Vagina (tissue), 2 donors: ENCODE measurements at regions not wholly inside any gene's neighbourhood (a gene's known extent, or its start where the extent isn't known, plus 50 kb on each side); places are given as distances from the start of the nearest gene placed in this dataset.

Experiments used
- POLR2A ChIP-seq, 2 donors: fragments of 450-650 bp; IDR thresholded peaks; one replicate each; pipeline ENCODE4 v1.6.1; 2017; ENCODE audit warnings: antibody characterized with exemption in 2 of 2, mild to moderate bottlenecking in 2 of 2, moderate library complexity in 2 of 2
- TF ChIP-seq, protein P1 (sequence below), 3 experiments: fragments of 450-650 bp in 2 of 3; fragments of 200-600 bp in 1 of 3; sonication (generic) in 1 of 3; IDR thresholded peaks; one replicate each; pipeline ENCODE4 v1.5.1; 2017 to 2019; ENCODE audit warnings: antibody characterized with exemption in 3 of 3, mild to moderate bottlenecking in 2 of 3, moderate library complexity in 2 of 3

DNA sequence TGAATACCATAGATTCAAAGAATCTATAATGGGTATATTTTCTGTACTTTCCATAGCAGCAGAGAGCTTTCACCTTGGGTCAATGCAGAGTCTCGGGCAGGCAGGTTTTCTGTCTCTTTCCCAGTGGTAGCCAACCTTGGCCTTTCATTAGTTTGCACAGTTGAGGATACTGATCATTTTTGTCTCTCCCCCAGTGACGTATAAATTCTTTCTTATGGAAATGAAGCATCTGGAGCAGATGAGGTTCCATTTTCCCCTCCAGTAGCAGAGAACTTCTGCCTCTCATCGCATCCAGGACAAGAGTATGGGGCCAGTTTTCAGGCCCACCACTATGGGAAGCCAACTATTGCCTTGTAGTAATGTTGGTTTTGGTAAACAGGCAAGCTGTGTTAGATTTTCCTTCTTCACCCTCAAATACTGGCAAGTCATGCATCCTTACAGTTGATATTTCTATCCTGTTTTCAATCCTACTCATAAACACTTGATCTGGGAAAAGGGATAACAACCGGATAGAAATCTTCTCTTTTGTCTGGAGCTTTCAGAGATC, 845.2 kb upstream of the CDH18 start:
- TF ChIP-seq POLR2A (IDR thresholded peaks at IDR 0.05) = no peak
- TF ChIP-seq, protein P1, sequence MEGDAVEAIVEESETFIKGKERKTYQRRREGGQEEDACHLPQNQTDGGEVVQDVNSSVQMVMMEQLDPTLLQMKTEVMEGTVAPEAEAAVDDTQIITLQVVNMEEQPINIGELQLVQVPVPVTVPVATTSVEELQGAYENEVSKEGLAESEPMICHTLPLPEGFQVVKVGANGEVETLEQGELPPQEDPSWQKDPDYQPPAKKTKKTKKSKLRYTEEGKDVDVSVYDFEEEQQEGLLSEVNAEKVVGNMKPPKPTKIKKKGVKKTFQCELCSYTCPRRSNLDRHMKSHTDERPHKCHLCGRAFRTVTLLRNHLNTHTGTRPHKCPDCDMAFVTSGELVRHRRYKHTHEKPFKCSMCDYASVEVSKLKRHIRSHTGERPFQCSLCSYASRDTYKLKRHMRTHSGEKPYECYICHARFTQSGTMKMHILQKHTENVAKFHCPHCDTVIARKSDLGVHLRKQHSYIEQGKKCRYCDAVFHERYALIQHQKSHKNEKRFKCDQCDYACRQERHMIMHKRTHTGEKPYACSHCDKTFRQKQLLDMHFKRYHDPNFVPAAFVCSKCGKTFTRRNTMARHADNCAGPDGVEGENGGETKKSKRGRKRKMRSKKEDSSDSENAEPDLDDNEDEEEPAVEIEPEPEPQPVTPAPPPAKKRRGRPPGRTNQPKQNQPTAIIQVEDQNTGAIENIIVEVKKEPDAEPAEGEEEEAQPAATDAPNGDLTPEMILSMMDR (IDR thresholded peaks at IDR 0.05) = no peak
